Stimulated activated CD4-positive, alpha-beta T cell treated with anti-CD3 and anti-CD28 coated beads, Interleukin-4, amount 100 ng/mL, for 24 hours (primary cell): ENCODE measurements at regions not wholly inside any gene's neighbourhood (a gene's known extent, or its start where the extent isn't known, plus 50 kb on each side); places are given as distances from the start of the nearest gene placed in this dataset.

Experiments used
- DNase-seq: peaks from one replicate; pipeline ENCODE4 v3.0.0-alpha.2; 2020

- no peak for DNase-seq
Measured at GRCh38 chr3:178455226-178455625, 81.0 kb upstream of the KCNMB2 start.

- DNase-seq, result no peak
Measured at GRCh38 chr3:178455946-178456345, 80.3 kb upstream of the KCNMB2 start.

- DNase-seq, result no peak
Measured at GRCh38 chr3:178456621-178457285, 79.5 kb upstream of the KCNMB2 start.

- no peak for DNase-seq
Measured at GRCh38 chr3:178457511-178457910, 78.7 kb upstream of the KCNMB2 start.

- DNase-seq, result no peak
Measured at GRCh38 chr3:178458313-178459037, 77.8 kb upstream of the KCNMB2 start.

GRCh38 chr3:178459038-178459410, 77.2 kb upstream of the KCNMB2 start:
- DNase-seq, result no peak

- no peak for DNase-seq
Measured at GRCh38 chr3:178465260-178466180, 70.7 kb upstream of the KCNMB2 start.

- no peak for DNase-seq
Measured at GRCh38 chr3:178472941-178473340, 63.3 kb upstream of the KCNMB2 start.

- no peak for DNase-seq
Measured at GRCh38 chr3:178474526-178474925, 61.7 kb upstream of the KCNMB2 start.

GRCh38 chr3:178475062-178475461, 61.2 kb upstream of the KCNMB2 start:
- DNase-seq, result no peak

- DNase-seq, result no peak
Measured at GRCh38 chr3:178476886-178477285, 59.4 kb upstream of the KCNMB2 start.

GRCh38 chr3:178479446-178479845, 56.8 kb upstream of the KCNMB2 start:
- DNase-seq, result no peak

- no peak for DNase-seq
Measured at GRCh38 chr3:178479860-178480259, 56.4 kb upstream of the KCNMB2 start.

GRCh38 chr3:178480274-178480673, 56.0 kb upstream of the KCNMB2 start:
- DNase-seq, result no peak

- DNase-seq, result no peak
Measured at GRCh38 chr3:178480795-178481194, 55.4 kb upstream of the KCNMB2 start.

GRCh38 chr3:178482981-178483380, 53.3 kb upstream of the KCNMB2 start:
- DNase-seq, result no peak

GRCh38 chr3:178483704-178484103, 52.5 kb upstream of the KCNMB2 start:
- no peak for DNase-seq

- no peak for DNase-seq
Measured at GRCh38 chr3:178485756-178486155, 50.5 kb upstream of the KCNMB2 start.
